ENCODE measurements at regions not wholly inside any gene's neighbourhood (a gene's known extent, or its start where the extent isn't known, plus 50 kb on each side); places are given as distances from the start of the nearest gene placed in this dataset.
"Not testable (repeated sequence)": the region's sequence is repeated elsewhere in the genome, so short reads cannot be mapped to it uniquely, and the experiment has no call there.

- peak; percentile 82 for DNase-seq
Measured at GRCh38 chr2:133886735-133887675, 318.7 kb upstream of the NCKAP5 start.

- no peak for DNase-seq
Measured at GRCh38 chr2:133887676-133888040, 319.4 kb upstream of the NCKAP5 start.

GRCh38 chr2:133888107-133888506 is 319.8 kb upstream of the NCKAP5 start:
- no peak for DNase-seq

GRCh38 chr2:133888621-133889219 is 320.5 kb upstream of the NCKAP5 start:
- no peak for DNase-seq

- DNase-seq = no peak
Measured at GRCh38 chr2:133892352-133892913, 324.2 kb upstream of the NCKAP5 start.

GRCh38 chr2:133894429-133894828 is 326.2 kb upstream of the NCKAP5 start:
- DNase-seq = no peak

- DNase-seq = not testable (repeated sequence)
Measured at GRCh38 chr2:133897838-133898237, 329.6 kb upstream of the NCKAP5 start.

GRCh38 chr2:133900909-133901308 is 332.6 kb upstream of the NCKAP5 start:
- no peak for DNase-seq

- no peak for DNase-seq
Measured at GRCh38 chr2:133906396-133906795, 338.1 kb upstream of the NCKAP5 start.

GRCh38 chr2:133906926-133907325 is 338.7 kb upstream of the NCKAP5 start:
- no peak for DNase-seq

GRCh38 chr2:133908171-133908570 is 339.9 kb upstream of the NCKAP5 start:
- no peak for DNase-seq

- DNase-seq = no peak
Measured at GRCh38 chr2:133918141-133918540, 335.7 kb upstream of the MGAT5 start.

- DNase-seq = no peak
Measured at GRCh38 chr2:133919285-133919684, 334.6 kb upstream of the MGAT5 start.

- no peak for DNase-seq
Measured at GRCh38 chr2:133927894-133928293, 326.0 kb upstream of the MGAT5 start.

- DNase-seq = no peak
Measured at GRCh38 chr2:133936096-133936495, 317.8 kb upstream of the MGAT5 start.

- no peak for DNase-seq
Measured at GRCh38 chr2:133936601-133937000, 317.3 kb upstream of the MGAT5 start.

- DNase-seq = no peak
Measured at GRCh38 chr2:133937669-133938068, 316.2 kb upstream of the MGAT5 start.

- DNase-seq = no peak
Measured at GRCh38 chr2:133940134-133940533, 313.7 kb upstream of the MGAT5 start.

GRCh38 chr2:133941666-133942065 is 312.2 kb upstream of the MGAT5 start:
- no peak for DNase-seq

- DNase-seq = no peak
Measured at GRCh38 chr2:133942398-133942797, 311.5 kb upstream of the MGAT5 start.

GRCh38 chr2:133943108-133943507 is 310.8 kb upstream of the MGAT5 start:
- no peak for DNase-seq

GRCh38 chr2:133945089-133945488 is 308.8 kb upstream of the MGAT5 start:
- DNase-seq = no peak

- no peak for DNase-seq
Measured at GRCh38 chr2:133947057-133947456, 306.8 kb upstream of the MGAT5 start.
